ENCODE measurements at regions not wholly inside any gene's neighbourhood (a gene's known extent, or its start where the extent isn't known, plus 50 kb on each side); places are given as distances from the start of the nearest gene placed in this dataset.

DNA sequence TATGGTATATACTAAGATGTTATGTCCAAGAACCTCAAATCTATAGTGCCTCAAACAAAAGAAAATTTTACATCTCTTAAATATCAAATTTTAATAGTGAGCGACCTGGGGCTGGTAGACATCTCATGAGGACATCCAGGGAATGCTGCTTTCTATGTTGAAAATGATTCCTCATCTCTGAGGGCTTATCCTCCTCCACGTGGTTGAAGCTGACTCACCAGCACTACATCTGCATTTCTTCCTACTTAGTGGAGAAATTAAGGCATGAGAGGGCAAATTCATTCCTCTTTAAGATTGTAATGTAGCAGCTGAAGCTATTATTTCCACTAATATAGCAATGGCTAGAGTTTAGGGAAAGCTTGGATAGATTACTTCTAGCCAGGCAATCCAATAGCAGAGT lies 529.5 kb downstream of the COL11A1 start:
- TF ChIP-seq, protein P1, sequence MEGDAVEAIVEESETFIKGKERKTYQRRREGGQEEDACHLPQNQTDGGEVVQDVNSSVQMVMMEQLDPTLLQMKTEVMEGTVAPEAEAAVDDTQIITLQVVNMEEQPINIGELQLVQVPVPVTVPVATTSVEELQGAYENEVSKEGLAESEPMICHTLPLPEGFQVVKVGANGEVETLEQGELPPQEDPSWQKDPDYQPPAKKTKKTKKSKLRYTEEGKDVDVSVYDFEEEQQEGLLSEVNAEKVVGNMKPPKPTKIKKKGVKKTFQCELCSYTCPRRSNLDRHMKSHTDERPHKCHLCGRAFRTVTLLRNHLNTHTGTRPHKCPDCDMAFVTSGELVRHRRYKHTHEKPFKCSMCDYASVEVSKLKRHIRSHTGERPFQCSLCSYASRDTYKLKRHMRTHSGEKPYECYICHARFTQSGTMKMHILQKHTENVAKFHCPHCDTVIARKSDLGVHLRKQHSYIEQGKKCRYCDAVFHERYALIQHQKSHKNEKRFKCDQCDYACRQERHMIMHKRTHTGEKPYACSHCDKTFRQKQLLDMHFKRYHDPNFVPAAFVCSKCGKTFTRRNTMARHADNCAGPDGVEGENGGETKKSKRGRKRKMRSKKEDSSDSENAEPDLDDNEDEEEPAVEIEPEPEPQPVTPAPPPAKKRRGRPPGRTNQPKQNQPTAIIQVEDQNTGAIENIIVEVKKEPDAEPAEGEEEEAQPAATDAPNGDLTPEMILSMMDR (conservative IDR thresholded peaks at IDR 0.05 in 1 of 2, IDR thresholded peaks at IDR 0.05 in 1 of 2; ENCODE audit: extremely low read depth in 1 of 2, insufficient read depth in 1 of 2, low read depth in 1 of 2, low read length in 2 of 2), result no peak
- no peak for TF ChIP-seq EZH2 (IDR thresholded peaks at IDR 0.05; ENCODE audit: borderline replicate concordance, low read length)

Data from mammary epithelial cell (primary cell).